ENCODE measurements at regions not wholly inside any gene's neighbourhood (a gene's known extent, or its start where the extent isn't known, plus 50 kb on each side); places are given as distances from the start of the nearest gene placed in this dataset.
A peak's percentile ranks its signal among the peaks of the same experiment; 100 is the strongest.

GRCh38 chr10:2929480-2930258, 137.7 kb upstream of the PFKP start:
- ATAC-seq, result no peak
- intact Hi-C loops (cut with DNase I), result no loop called here
- no peak for DNase-seq (ENCODE audit: low spot score)

DNA sequence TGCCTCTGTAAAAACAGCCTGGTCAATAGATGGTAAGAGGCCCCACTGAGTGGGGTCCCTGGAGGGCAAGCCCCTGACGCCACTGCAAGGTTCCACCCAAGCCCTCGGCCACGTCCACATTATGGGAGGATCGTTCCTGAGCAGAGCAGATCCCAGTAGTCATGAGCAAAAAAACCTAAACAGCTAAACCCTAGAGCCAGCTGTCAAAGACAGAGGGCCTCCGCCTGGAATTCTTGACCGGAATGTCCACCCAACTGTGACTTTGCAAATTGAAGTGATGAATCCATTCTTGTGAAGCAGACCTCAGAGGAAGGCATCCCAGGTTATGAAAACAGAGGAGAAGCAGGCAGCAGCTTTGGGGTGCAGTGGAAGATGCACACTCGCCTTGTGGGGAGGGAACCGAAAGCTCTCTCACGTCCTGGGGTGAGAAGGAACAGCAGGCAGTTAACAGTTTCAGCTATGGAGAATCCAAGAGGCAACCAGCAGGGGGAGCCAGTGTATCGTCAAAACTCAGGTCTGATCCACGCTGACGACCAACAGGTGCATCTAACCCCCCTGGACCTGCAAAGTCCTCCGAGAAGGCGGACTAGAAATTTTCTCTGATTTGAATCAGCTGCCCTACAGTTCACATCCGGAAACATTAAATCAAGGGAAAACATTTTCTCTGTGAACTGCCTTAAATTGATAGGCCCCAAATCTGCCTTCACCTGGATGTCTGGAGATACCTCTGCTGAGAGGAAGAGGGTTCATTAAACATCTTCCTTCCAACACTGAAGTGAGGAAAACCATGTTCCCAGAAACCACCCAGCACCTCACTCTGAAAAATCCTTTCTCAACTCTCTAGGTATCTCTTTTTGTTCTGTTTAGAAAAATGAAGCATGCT, 139.1 kb upstream of the PFKP start:
- DNase-seq (ENCODE audit: low spot score) (peak; percentile 85), ATAC-seq (peak; percentile 72)
- intact Hi-C loops (cut with DNase I), result no loop called here

DNA sequence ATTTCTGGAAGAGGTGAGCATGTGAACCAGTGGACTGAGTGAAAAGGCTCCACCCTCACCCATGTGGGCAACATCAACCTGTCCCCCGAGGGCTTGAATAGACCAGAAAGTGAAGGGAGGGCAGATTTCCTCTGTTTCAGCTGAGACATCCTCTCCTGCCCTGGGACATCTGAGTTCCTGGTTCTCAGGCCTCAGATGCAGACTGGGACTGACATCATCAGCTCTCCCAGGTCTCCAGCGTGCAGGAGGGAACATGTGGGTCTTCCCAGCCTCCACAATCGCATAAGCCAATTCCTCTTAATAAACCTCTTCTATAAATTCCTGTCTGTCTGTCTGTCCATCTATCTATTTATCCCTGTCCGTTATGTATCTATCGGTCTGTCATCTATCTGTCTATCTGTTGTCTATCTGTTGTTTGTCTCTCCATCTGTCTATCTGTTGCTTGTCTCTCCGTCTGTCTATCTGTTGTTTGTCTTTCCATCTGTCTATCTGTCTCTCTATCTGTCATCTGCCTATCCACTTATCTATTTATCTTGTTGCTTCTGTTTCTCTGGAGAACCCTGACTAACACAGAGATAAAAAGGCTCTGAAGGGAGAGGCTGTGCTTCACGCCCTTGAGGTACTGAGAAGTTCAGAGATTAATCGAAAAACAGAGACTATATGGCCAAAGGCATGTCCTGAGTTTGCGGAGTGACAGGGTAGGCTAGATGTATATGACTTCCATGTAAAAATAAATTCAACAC, 140.3 kb upstream of the PFKP start:
- ATAC-seq, result no peak
- intact Hi-C loops (cut with DNase I), result no loop called here

GRCh38 chr10:2925631-2926030, 141.7 kb upstream of the PFKP start:
- ATAC-seq (peak; percentile 45), DNase-seq (ENCODE audit: low spot score) (peak; percentile 73)
- intact Hi-C loops (cut with DNase I), result no loop called here

More for the DNA sequence above, 140.3 kb upstream of the PFKP start:
- no peak for DNase-seq (ENCODE audit: low spot score)

GRCh38 chr10:2924431-2924830, 142.9 kb upstream of the PFKP start:
- DNase-seq (ENCODE audit: low spot score) (no peak), ATAC-seq (no peak)
- intact Hi-C loops (cut with DNase I), result no loop called here

DNA sequence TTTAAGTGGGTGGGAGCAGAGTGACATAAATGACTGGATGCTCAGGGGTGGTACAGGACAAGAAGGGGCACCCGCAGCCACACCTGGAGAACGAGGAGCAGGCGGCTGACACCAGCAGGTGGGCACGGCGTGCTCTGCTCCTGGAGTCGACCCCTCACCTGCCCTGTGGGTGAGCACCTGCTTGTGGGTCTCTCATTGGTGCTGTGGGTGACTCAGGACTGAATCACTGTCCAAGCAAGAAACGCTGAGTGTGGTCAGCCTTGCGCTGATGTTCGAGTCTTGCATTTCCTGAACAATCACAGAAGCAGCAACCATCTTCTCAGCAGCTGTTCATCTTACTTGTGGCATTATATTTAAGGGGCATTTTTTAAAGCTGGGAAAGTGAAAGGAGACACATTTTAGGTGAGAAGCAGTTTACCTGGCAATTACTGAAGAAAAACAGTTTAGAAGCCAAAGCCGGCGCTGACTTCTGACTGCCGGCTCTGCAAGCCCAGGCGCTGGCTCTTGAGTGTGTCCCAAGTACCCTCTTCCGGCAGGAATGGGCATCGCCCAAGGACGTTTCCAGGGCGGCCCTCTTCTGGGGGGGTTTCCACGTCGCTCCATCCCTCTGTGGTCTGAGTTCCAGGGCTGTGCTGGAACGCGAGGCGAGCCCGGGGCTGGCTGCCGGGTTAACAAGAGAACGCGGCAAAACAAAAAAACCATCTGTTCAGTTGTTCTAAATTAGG, 145.2 kb upstream of the PFKP start:
- no peak for ATAC-seq
- DNase-seq (ENCODE audit: low spot score), result no peak
- intact Hi-C loops (cut with DNase I), result no loop called here

DNA sequence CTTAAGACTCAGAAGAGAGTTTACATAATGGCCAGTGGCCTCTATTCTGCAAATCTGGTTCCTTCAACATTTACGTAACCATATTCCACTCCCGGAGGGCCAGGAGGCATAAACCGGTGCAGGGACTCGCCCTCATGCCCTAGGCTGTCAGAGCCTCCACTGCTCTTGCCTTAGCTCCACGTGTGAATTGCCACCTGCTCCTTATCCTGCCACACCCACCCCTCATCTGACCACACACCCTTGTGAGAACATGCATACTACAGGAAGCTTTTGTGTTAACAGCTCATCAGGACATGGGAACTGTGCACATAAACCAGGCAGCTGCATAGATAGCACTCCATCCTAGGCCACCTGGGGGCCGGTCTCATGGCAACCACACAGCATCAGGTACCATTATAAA, 146.7 kb upstream of the PFKP start:
- ATAC-seq, result no peak
- no peak for DNase-seq (ENCODE audit: low spot score)
- intact Hi-C loops (cut with DNase I), result no loop called here

GRCh38 chr10:2920168-2920567, 147.2 kb upstream of the PFKP start:
- ATAC-seq (no peak), DNase-seq (ENCODE audit: low spot score) (no peak)
- intact Hi-C loops (cut with DNase I), result no loop called here

- DNase-seq (ENCODE audit: low spot score) (no peak), ATAC-seq (no peak)
- intact Hi-C loops (cut with DNase I), result no loop called here
Observed at GRCh38 chr10:2919016-2919415, 148.3 kb upstream of the PFKP start.

DNA sequence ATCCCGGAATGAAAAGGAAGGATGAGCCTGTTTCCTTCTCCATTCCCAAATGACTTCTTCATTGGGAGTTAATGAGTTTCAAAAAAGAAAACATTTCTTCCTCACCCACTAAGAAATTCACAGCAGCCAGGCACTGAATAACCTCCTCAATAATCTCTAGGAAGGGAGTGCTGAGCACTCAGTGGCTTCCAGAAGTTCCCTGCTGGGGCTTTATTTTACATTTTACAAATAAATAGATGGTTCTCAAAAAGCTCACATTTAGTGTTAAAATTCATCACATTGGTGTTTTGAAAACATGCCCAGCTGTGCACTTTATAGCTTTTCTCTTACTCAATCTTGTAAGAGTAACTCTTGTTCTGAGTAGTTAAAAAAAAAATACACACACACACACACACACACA, 148.9 kb upstream of the PFKP start:
- DNase-seq (ENCODE audit: low spot score), result no peak
- ATAC-seq, result no peak
- intact Hi-C loops (cut with DNase I), result no loop called here

DNA sequence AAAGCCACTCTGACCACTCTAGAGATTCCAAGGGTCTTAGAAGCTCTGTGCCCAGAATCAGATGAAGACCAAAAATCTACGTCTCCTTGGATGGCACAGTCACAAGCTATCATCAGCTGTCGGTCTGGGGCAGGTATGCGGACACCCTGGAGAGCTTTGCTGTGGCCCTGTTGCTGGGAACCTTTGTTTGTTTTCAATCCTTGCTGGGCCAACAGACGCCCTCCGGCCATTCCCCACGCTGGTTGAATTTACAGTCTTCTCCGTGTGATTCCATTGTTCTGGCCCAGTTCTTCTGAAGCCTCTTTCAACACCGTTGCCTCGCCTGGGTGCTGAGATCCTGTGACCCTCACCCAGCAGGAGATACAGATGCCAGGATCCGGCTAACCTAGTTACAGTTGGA, 149.4 kb upstream of the PFKP start:
- ATAC-seq (no peak), DNase-seq (ENCODE audit: low spot score) (no peak)

DNA sequence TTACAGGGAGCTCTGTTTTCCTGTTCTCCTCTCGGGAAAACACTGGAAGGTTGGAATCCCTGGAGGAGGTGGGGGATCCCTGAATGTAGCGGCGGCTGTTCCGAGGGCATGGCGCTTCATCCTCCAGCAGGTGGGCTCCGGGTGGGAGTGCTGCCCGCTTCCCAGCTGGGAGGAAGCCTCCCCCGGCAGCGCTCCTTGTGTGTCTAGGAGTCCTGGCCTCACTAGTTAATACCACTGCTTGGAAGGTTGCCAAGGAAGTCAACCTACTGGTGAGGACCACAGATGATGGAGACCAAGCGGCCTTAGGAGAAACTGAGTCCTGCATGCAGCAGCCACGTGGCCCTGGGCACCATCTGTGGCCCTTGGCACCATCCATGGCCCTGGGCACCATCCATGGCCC, 151.9 kb upstream of the PFKP start:
- ATAC-seq (no peak), DNase-seq (ENCODE audit: low spot score) (no peak)
- intact Hi-C loops (cut with DNase I), result no loop called here

More for the DNA sequence above, 149.4 kb upstream of the PFKP start:
- intact Hi-C loops (cut with DNase I), result no loop called here

DNA sequence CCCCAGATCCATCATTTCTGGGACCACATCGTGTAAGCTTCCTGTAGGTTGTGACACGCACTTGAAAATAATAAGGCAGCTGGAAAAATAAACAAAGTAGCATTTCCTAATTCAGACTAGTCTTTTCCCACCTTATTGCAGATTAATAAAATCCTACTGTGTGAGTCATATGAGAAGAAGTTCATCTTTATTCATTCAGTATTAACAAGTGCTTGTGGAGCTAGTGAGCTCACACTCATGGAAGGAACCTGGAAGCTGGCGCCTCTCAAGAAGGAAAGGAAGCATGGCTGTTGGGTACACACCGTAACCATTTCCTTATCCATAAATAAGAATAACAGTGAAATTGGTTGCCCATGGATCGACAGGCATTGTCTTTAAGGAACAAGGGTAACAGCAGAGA, 152.6 kb upstream of the PFKP start:
- DNase-seq (ENCODE audit: low spot score) (no peak), ATAC-seq (no peak)
- intact Hi-C loops (cut with DNase I), result no loop called here

- intact Hi-C loops (cut with DNase I), result no loop called here
Observed at GRCh38 chr10:2913474-2913873, 153.9 kb upstream of the PFKP start.

DNA sequence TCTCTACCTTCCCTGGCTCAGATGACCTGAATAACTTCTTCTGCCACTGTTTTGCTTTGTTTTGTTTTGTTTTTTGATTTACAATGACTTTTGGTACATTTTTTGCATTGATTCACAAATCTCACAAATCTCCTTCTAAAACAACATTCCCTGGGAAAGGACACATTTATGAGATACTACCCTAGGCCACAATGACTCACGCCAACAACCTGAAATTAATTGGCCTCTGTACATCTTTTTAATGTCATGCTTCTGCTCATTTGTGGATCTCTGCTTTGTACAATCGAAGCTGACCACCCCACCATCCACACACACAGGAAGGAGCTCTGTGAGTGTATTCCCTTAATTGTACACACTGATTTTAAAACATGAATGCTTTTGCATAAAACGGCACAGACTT, 156.7 kb upstream of the PFKP start:
- intact Hi-C loops (cut with DNase I), result no loop called here
- DNase-seq (ENCODE audit: low spot score) (no peak), ATAC-seq (no peak)

More at GRCh38 chr10:2913474-2913873, 153.9 kb upstream of the PFKP start:
- ATAC-seq (no peak), DNase-seq (ENCODE audit: low spot score) (no peak)

DNA sequence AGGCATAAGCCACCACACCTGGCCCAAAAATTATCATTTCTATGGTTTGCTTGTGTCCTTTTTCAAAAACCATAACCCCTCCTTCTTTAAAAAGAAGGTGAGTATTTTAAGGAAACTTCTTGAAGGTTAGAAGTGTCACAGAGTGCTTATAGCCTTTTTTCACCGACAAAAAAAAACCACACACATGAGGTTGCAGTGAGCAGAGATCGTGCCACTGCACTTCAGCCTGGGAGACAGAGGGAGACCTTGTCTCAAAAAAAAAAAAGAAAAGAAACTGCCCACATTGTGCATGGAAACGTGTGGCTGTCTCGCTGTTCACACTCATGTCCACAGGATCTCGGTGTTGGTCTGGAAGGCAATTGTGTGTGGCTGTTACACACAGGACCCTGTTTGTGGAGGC, 157.4 kb upstream of the PFKP start:
- intact Hi-C loops (cut with DNase I), result no loop called here
- DNase-seq (ENCODE audit: low spot score) (no peak), ATAC-seq (no peak)

- no peak for DNase-seq (ENCODE audit: low spot score)
Observed at GRCh38 chr10:2908851-2909630, 158.3 kb upstream of the PFKP start.

DNA sequence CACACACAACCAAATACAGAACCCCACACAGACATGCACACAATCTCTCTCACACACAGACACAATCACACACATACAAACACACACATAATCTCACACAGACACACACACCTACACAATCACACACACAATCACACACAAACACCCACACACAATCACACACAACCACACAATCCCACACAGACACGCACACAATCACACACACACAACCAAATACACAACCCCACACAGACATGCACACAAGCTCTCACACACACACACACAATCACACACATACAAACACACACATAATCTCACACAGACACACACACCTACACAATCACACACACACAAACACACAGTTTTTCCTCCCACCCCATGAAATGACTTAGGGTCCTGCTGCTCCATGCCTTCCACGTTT, 160.4 kb upstream of the PFKP start:
- DNase-seq (ENCODE audit: low spot score), result no peak
- intact Hi-C loops (cut with DNase I), result no loop called here
- no peak for ATAC-seq

More at GRCh38 chr10:2908851-2909630, 158.3 kb upstream of the PFKP start:
- ATAC-seq, result no peak
- intact Hi-C loops (cut with DNase I), result no loop called here

All from sciatic nerve (tissue), 2 donors.